GM12891 (cell line): ENCODE measurements at regions not wholly inside any gene's neighbourhood (a gene's known extent, or its start where the extent isn't known, plus 50 kb on each side); places are given as distances from the start of the nearest gene placed in this dataset.
A peak's percentile ranks its signal among the peaks of the same experiment; 100 is the strongest.

Experiments
- DNase-seq: peaks from one replicate; pipeline ENCODE4 v3.0.0; 2011; ENCODE audit warnings: low spot score; ENCODE audit not compliant: insufficient read length
- FAIRE-seq: peaks from 2 replicates; lab custom pipeline; 2011; peaks lifted over from hg19 to GRCh38; lab: Jason Lieb, UNC
- PAX5 ChIP-seq: IDR thresholded peaks from 2 replicates; pipeline ENCODE4 v1.6.1; 2011; ENCODE audit warnings: low read length, moderate library complexity, mild to moderate bottlenecking; ENCODE audit not compliant: insufficient read depth, severe bottlenecking
- POLR2A ChIP-seq: IDR thresholded peaks from 2 replicates; pipeline ENCODE4 v1.6.1; 2011; ENCODE audit warnings: low read depth, low read length, control low read depth
- POLR2AphosphoS5 ChIP-seq: IDR thresholded peaks from 2 replicates; pipeline ENCODE4 v1.6.1; 2011; ENCODE audit warnings: low read depth, low read length, control low read depth
- POU2F2 ChIP-seq: IDR thresholded peaks from 2 replicates; pipeline ENCODE4 v1.6.1; 2011; ENCODE audit warnings: low read depth, mild to moderate bottlenecking, control low read depth, low read length, moderate library complexity
- SPI1 ChIP-seq: IDR thresholded peaks from 2 replicates; pipeline ENCODE4 v1.6.1; 2011; ENCODE audit warnings: low read depth, low read length, control low read depth
- TAF1 ChIP-seq: IDR thresholded peaks from 2 replicates; pipeline ENCODE4 v1.6.1; 2011; ENCODE audit warnings: low read depth, low read length, control low read depth

GRCh38 chr13:72657379-72657778 is 70.0 kb downstream of the MZT1 start:
- DNase-seq, result no peak
- TF ChIP-seq POLR2A (no peak), TAF1 (no peak), POLR2AphosphoS5 (no peak), POU2F2 (no peak), SPI1 (no peak), PAX5 (no peak)
- no peak for FAIRE-seq

DNA sequence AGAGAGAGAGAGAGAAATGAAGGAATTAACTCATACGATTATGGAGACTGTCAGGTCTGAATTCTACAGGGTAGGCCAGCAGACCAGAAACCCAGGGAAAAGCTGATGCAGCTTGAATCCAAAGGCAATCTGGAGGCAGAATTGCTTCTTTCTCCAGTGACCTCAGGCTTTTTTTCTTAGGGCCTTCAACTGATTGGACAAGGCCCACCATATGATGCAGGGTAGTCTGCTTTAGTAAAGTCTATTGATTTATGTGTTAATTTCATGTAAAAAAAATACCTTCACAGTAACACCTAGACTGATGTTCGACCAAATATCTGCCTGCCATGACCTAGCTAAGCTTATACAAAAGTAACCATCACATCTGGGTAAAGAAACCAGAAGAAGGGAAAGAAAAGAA is 71.1 kb downstream of the MZT1 start:
- no peak for FAIRE-seq
- TF ChIP-seq TAF1 (no peak), POLR2A (no peak), POLR2AphosphoS5 (no peak), PAX5 (no peak), SPI1 (no peak), POU2F2 (no peak)
- no peak for DNase-seq

- DNase-seq, result no peak
- TF ChIP-seq POLR2A (no peak), POLR2AphosphoS5 (no peak), TAF1 (no peak), POU2F2 (no peak), PAX5 (no peak), SPI1 (no peak)
- no peak for FAIRE-seq
Measured at GRCh38 chr13:72653506-72653905, 73.9 kb downstream of the MZT1 start.

GRCh38 chr13:72652681-72653080 is 74.7 kb downstream of the MZT1 start:
- no peak for DNase-seq
- FAIRE-seq, result no peak
- TF ChIP-seq TAF1 (no peak), POLR2A (no peak), POU2F2 (no peak), PAX5 (no peak), SPI1 (no peak), POLR2AphosphoS5 (no peak)

DNA sequence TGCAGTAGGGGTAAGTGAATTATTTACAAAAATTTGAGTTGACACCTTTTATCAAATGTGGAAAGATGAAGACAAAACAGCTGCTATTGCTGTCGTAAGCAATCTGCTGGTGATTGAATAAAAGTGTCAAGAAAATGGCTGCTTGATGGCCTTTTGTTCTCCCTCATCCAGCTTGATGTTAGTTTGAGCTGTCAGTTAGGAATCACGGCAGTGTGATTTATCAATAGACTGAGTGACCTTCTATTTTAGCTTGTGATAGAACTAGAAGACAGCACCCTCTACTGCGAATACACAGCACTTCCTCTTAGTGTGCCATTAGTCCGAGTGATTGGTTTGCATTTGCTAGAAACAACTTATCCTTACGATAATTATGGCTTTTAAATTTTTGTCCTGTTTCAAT is 76.3 kb downstream of the MZT1 start:
- TF ChIP-seq SPI1 (peak; percentile 55; the same call in 1 of the 2 replicates), TAF1 (no peak), POLR2AphosphoS5 (no peak), PAX5 (no peak), POLR2A (no peak)
- DNase-seq (no peak), FAIRE-seq (no peak)

- no peak for DNase-seq
- FAIRE-seq, result no peak
- TF ChIP-seq TAF1 (no peak), SPI1 (no peak), PAX5 (no peak), POU2F2 (no peak), POLR2AphosphoS5 (no peak), POLR2A (no peak)
Measured at GRCh38 chr13:72650051-72650700, 77.3 kb downstream of the MZT1 start.

- no peak for TF ChIP-seq POU2F2
- TF ChIP-seq POLR2AphosphoS5, result no peak
- TF ChIP-seq PAX5, result no peak
- no peak for TF ChIP-seq TAF1
- no peak for TF ChIP-seq POLR2A
- TF ChIP-seq SPI1, result no peak
- DNase-seq (no peak), FAIRE-seq (no peak)
Measured at GRCh38 chr13:72648513-72649065, 78.8 kb downstream of the MZT1 start.

GRCh38 chr13:72647422-72647821 is 80.0 kb downstream of the MZT1 start:
- TF ChIP-seq SPI1 (no peak), TAF1 (no peak), POU2F2 (no peak), POLR2AphosphoS5 (no peak), POLR2A (no peak), PAX5 (no peak)
- FAIRE-seq (no peak), DNase-seq (no peak)

- TF ChIP-seq POLR2A, result no peak
- no peak for TF ChIP-seq SPI1
- TF ChIP-seq POLR2AphosphoS5, result no peak
- no peak for TF ChIP-seq POU2F2
- no peak for TF ChIP-seq PAX5
- no peak for TF ChIP-seq TAF1
- FAIRE-seq (no peak), DNase-seq (no peak)
Measured at GRCh38 chr13:72645521-72645920, 81.9 kb downstream of the MZT1 start.
